ENCODE measurements at regions not wholly inside any gene's neighbourhood (a gene's known extent, or its start where the extent isn't known, plus 50 kb on each side); places are given as distances from the start of the nearest gene placed in this dataset.
"Not testable (repeated sequence)": the region's sequence is repeated elsewhere in the genome, so short reads cannot be mapped to it uniquely, and the experiment has no call there.

- DNase-seq, result no peak
These were observed 398.3 kb upstream of the EDIL3 start for GRCh38 chr5:84783003-84783402.

GRCh38 chr5:84779186-84779585 lies 394.5 kb upstream of the EDIL3 start:
- DNase-seq, result no peak

GRCh38 chr5:84764227-84764626 lies 379.5 kb upstream of the EDIL3 start:
- no peak for DNase-seq

- no peak for DNase-seq
These were observed 373.3 kb upstream of the EDIL3 start for GRCh38 chr5:84758008-84758407.

- no peak for DNase-seq
These were observed 368.1 kb upstream of the EDIL3 start for GRCh38 chr5:84752780-84753179.

- no peak for DNase-seq
These were observed 363.6 kb upstream of the EDIL3 start for GRCh38 chr5:84748313-84748712.

GRCh38 chr5:84746280-84746679 lies 361.6 kb upstream of the EDIL3 start:
- DNase-seq, result not testable (repeated sequence)

- no peak for DNase-seq
These were observed 356.4 kb upstream of the EDIL3 start for GRCh38 chr5:84741056-84741455.

- no peak for DNase-seq
These were observed 344.6 kb upstream of the EDIL3 start for GRCh38 chr5:84729326-84729725.

GRCh38 chr5:84727708-84728107 lies 343.0 kb upstream of the EDIL3 start:
- DNase-seq, result no peak

GRCh38 chr5:84725946-84726570 lies 341.4 kb upstream of the EDIL3 start:
- no peak for DNase-seq

- no peak for DNase-seq
These were observed 340.0 kb upstream of the EDIL3 start for GRCh38 chr5:84724683-84725082.

- DNase-seq, result no peak
These were observed 339.5 kb upstream of the EDIL3 start for GRCh38 chr5:84724181-84724580.

- no peak for DNase-seq
These were observed 333.7 kb upstream of the EDIL3 start for GRCh38 chr5:84718377-84718776.

GRCh38 chr5:84715686-84716085 lies 331.0 kb upstream of the EDIL3 start:
- DNase-seq, result no peak

- no peak for DNase-seq
These were observed 330.4 kb upstream of the EDIL3 start for GRCh38 chr5:84715091-84715490.

GRCh38 chr5:84709075-84709474 lies 324.4 kb upstream of the EDIL3 start:
- DNase-seq, result no peak

GRCh38 chr5:84706678-84707641 lies 322.3 kb upstream of the EDIL3 start:
- DNase-seq, result no peak

- DNase-seq, result not testable (repeated sequence)
These were observed 315.9 kb upstream of the EDIL3 start for GRCh38 chr5:84700545-84700944.

GRCh38 chr5:84696651-84697050 lies 312.0 kb upstream of the EDIL3 start:
- no peak for DNase-seq

GRCh38 chr5:84695330-84695729 lies 310.6 kb upstream of the EDIL3 start:
- no peak for DNase-seq

- no peak for DNase-seq
These were observed 308.6 kb upstream of the EDIL3 start for GRCh38 chr5:84693256-84693655.

GRCh38 chr5:84688566-84688965 lies 303.9 kb upstream of the EDIL3 start:
- DNase-seq, result no peak

Measured in GF-D8 (cell line).